Gastrocnemius medialis (tissue), 4 donors: ENCODE measurements at regions not wholly inside any gene's neighbourhood (a gene's known extent, or its start where the extent isn't known, plus 50 kb on each side); places are given as distances from the start of the nearest gene placed in this dataset.

Experiments
- POLR2A ChIP-seq, 2 donors: fragments of 450-650 bp; IDR thresholded peaks; one replicate each; pipeline ENCODE4 v1.6.1; 2017; ENCODE audit warnings: antibody characterized with exemption in 2 of 2, mild to moderate bottlenecking in 2 of 2, moderate library complexity in 2 of 2
- TF ChIP-seq, protein P1 (sequence below), 5 experiments: fragments of 450-650 bp in 3 of 5; fragments of 200-600 bp in 2 of 5; sonication (generic) in 2 of 5; IDR thresholded peaks in 4 of 5; conservative IDR thresholded peaks in 1 of 5; 1 replicate in 4 of 5; 2 replicates in 1 of 5; pipeline ENCODE4 v1.5.1; 2016 to 2019; ENCODE audit warnings: antibody characterized with exemption in 5 of 5, mild to moderate bottlenecking in 3 of 5, moderate library complexity in 3 of 5

GRCh38 chr16:86768999-86769398 lies 190.7 kb downstream of the FOXL1 start:
- TF ChIP-seq, protein P1, sequence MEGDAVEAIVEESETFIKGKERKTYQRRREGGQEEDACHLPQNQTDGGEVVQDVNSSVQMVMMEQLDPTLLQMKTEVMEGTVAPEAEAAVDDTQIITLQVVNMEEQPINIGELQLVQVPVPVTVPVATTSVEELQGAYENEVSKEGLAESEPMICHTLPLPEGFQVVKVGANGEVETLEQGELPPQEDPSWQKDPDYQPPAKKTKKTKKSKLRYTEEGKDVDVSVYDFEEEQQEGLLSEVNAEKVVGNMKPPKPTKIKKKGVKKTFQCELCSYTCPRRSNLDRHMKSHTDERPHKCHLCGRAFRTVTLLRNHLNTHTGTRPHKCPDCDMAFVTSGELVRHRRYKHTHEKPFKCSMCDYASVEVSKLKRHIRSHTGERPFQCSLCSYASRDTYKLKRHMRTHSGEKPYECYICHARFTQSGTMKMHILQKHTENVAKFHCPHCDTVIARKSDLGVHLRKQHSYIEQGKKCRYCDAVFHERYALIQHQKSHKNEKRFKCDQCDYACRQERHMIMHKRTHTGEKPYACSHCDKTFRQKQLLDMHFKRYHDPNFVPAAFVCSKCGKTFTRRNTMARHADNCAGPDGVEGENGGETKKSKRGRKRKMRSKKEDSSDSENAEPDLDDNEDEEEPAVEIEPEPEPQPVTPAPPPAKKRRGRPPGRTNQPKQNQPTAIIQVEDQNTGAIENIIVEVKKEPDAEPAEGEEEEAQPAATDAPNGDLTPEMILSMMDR (IDR thresholded peaks at IDR 0.05 in 4 of 5, conservative IDR thresholded peaks at IDR 0.05 in 1 of 5), result no peak
- no peak for TF ChIP-seq POLR2A (IDR thresholded peaks at IDR 0.05)
